NCI-H2227 treated with DMSO at 0.1 percent for 48 hours (cell line): ENCODE measurements at regions not wholly inside any gene's neighbourhood (a gene's known extent, or its start where the extent isn't known, plus 50 kb on each side); places are given as distances from the start of the nearest gene placed in this dataset.

Source experiments
- DNase-seq: peaks from one replicate; lab custom pipeline; 2025; lab: John Stamatoyannopoulos, UW

DNA sequence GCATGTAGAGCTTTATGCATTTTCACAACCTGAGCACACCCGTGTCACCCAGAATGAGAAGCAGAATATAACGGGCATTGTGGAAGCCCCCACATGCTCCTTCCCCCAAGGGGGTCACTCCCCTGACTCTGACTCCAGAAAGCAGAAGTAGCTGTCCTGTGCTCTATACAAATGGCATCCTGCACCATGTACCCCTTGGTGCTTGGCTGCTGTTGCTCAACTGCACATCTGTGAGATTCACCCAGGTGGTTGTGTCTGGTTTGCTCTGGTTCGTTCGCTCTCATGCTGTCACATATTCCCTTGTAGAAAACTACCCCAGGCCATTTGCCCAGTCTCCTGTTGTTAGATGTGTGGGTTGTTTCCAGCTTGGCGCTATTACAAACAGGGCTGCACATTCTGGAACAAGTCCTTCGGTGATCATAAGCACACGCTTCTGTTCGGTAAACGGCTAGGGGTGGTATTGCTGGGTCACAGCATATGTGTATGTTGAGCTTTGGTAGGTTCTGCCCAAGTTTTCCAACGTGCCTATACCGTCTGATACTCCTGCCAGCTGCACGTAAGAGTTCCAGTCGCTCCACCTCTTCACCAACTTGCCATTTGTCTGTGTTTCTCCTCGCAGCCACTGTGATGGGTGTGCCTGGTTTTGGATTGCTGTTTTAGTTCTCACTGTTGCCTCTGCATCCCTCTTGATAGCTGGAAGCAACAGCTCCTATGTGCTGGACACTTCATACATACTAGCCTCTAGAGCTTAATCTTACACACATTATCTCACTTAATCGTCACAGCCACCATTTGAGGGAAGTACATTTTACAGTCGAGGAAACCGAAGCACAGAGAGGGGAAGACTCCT lies 65.4 kb upstream of the SLC6A6 start:
- no peak for DNase-seq

DNA sequence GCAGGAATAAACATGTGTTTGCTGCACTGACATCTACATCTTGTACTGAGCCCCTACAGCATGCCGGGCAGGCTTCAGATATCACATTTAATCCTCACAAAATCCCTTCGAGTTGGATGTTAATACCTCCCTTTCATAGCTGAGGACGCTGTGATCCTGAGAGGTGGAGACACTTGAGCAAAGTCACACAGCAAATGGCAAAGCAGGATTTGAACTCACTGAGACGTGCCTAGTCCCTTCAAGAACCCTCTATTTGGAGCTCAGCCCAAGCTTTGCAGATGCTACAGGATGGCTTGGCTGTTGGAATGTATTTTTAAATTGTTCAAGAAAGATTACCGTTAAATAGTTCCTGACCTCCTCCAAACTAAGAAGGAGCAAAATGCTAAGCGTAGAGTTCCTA lies 64.6 kb upstream of the SLC6A6 start:
- DNase-seq: no peak

DNA sequence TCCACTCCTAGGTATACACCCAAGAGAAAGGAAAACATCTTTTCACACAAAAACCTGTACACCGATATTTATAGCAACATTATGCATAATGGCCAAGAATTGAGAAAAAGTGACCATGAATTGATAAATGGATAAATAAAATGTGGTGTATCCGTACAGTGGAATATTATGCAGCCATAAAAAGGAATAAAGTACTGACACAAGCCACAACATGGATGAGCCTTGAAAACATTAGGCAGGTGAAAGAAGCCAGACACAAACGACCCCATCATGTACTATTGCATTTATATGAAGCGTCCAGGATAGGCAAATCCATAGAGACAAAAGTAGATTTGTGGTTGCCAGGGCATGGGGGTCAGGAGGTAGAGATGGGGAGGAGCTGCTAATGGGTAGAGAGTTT lies 64.2 kb upstream of the SLC6A6 start:
- DNase-seq: no peak

DNA sequence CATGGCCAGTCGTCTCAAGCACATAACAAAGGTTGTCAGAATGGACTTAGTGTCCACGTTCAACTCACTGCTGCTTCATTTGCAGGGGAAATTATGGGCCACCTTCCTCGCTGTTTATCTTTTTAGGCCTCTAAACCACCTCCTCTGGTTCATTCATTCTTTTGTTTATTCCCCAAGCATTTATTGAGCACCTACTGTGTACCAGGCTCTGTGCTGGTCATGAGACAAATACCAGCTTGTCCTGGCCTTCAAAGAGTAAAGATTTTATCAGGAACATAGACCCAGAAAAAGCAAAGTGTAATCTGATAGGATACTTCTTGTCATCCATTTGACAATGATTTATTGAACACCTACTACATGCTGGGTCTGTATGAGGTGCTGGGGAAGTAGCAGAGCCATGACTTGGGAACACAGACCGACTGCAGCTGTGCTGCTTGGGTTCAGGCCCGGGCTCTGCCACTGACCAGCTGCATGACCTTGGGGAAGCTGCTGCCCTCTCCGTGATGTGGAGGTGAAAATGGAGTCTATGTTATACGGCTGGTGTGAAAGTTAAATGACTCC lies 63.4 kb upstream of the SLC6A6 start:
- DNase-seq: no peak

DNA sequence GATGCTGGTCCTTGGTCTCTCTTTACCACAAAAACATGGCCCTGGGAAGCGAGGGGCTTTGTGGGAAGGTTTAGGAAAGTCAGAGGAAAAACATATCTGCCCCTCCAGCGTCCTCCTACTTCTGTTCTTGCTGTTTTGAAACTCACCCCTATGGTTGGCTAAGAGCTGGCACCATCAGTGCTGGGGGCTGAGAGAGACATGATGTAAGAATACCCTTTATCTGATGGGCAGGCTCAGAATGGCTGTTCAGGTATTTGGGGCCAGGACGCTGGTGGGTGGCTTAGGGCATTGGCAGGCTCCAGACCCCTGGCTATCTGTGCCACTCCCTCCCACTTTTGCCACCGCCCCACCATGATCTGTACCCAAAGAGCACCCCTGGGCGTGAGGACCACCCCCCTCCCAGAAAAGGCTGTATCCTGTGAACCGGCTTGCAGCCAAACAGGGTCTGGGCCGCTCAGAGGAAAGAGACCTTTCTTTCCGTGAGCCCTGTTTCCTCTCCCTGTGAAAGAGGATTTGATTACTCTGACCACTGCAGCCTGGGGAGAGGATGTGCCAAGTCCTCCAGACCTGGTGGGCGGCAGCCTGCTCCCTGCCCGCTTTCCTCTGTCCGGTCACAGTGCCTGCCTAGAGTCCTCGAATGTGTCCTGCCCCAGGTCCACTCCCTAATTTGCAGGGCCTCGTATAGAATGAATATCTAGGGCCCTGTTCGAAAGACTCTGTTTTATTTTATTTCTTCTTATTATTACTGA lies 61.3 kb upstream of the SLC6A6 start:
- no peak for DNase-seq

DNA sequence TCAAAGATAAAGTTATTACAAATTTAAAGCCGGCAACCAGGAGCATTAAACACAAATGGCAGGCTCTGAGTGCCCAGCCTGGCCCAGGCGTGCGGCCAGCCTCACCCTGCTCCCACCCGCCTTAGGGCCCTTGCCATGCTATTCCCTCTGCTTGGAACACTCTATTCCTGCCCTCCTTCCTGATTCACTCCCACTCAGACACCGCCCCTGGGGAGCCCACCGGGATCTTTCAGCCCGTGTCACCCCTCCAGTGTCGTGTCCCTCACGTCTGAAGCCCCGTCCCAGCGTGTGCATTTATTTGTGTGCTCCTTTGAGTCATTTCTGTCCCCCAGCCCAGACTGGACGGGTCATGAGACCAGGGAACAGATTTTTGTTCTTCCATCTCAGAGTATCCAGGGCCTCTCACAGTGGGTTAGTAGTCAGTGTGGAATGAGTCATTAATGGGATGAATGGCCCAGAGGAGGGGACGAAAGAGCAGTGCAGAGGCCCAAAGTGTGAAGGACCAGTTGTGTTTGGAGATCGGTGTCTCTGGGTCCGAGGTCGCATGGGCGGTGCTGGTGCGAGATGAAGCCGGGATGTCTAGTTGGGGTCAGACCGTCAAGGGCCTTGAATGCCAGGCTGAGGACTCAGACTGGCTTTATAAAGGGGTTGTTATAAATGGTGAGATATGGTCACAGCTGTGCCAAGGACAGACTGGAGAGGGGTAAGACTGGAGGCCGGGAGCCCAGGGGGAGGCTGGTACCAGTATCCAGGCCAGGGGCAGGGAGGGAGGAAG lies 58.9 kb upstream of the SLC6A6 start:
- no peak for DNase-seq

DNA sequence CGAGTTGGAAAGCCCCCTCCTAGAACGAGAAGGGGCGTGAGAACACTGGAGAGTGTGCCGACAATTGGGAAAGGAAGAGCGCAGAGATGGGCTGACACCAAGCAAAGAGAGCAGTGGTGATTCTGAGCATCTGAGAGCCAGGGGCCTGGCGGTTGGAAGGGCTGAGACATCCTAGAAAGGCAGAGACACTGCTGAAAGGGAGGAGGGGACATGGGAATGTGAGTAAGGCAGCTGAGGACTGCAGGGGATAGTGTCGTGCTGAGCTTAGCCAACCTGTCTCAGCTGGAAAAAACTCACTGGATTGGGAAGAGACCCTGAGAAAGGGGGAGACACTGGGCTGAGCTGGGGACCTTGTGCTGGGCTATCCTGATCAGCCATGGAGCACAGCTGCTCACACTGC lies 58.1 kb upstream of the SLC6A6 start:
- no peak for DNase-seq

DNA sequence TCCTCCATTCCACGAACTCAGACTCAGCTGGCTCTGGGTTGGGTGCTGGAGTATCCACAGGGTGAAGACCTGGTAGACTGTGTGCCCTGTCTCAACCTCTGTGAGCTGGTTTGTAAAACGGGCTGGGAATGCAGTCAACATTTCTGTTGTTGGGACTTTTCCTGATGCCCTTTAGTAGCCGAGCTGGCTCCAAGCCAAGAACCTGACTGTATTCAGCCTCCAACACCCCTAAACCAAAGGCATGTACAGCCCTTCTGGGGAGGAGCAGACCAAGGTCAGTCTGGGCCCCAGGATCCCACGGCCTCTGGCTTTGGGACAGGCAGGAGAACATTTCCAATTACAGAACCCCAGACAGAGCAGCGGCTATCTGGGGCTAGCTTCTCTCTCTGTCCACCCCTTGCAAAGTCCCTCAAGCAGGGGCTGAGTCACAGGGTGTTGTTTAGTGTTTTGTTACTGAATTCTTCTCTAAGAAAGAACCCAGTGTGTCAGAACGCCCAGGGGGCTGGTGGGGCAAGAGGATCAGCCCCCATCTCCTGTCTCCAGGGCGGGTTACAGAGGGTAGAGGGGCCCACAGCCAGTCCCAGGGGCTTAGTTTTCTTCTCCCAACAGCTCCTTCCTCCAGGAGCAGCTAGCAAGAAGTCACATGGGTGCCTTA lies 56.8 kb upstream of the SLC6A6 start:
- no peak for DNase-seq

DNA sequence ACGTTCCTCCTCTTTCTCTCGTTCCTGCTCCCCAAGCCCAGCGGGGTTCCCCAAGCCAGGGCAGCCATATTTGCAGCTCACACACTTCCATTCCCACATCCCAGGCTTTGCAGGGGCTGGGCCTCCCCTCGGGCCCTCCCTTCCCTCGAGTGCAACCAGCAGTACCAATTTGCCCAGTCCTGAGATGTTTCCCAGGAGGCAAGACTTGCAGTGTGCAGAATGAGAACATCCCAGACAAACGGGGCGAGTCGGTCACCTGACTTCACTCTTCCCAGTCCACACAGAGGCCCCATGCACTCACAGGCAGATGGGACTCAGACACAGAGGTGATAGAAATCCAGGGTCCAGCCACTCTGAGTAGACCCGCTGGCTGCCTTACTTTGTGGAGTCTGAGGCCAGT lies 56.2 kb upstream of the SLC6A6 start:
- DNase-seq: no peak

DNA sequence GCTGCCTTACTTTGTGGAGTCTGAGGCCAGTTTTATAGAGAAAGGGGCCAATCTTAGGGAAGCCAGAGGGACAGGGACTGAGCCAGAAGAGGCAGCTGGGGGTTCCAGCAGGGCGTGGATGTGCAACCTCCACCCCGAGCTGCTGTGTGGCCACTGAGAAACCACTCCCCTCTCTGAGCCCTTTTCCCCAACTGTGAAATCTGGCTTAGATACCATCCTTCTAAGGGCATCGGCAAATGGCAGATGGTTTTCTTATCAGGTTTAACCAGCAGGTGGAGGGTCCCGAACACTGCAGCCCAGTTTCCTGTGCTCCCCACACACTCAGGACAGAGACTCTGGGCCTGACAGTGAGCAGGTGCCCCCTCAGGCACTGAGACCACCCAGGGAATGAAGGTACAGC lies 55.8 kb upstream of the SLC6A6 start:
- no peak for DNase-seq

DNA sequence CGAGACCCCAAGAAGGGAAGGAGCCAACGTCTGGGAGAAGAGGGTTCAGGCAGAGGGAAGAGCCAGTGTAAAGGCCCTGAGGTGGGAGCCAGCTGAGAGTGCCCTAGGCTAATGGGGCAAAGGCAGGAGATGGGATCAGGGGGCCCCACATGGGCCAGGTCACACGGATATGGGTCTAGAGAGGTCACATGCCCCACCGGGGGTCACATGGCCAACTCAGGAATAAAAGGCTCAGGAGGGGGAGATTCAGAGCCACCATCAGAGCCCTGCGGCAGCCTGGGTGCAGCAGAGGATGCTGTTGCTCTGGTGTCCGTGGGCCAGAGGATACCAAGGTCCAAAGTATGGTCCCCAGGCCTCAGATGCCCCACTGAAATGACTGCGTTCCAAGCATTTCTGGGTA lies 55.3 kb upstream of the SLC6A6 start:
- DNase-seq: no peak

DNA sequence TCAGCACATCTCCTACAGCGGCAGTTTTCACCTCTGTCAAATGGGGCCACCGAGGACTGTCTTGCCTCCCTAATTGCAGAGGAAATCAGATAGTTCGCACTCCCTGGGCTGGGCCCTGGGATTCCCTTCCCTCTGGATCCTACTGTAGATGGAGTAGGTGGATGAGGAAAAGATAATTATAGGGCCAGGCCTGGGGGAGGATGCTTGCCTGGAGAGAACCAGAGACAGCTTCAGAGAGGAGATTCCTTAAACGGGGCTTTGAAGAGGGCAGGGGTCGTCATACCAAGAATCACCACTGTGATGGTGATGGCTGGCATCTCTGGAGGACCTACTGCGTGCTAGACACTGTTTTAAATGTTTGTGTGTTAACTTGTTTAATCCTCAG lies 50.8 kb upstream of the SLC6A6 start:
- DNase-seq: peak; percentile 32

DNA sequence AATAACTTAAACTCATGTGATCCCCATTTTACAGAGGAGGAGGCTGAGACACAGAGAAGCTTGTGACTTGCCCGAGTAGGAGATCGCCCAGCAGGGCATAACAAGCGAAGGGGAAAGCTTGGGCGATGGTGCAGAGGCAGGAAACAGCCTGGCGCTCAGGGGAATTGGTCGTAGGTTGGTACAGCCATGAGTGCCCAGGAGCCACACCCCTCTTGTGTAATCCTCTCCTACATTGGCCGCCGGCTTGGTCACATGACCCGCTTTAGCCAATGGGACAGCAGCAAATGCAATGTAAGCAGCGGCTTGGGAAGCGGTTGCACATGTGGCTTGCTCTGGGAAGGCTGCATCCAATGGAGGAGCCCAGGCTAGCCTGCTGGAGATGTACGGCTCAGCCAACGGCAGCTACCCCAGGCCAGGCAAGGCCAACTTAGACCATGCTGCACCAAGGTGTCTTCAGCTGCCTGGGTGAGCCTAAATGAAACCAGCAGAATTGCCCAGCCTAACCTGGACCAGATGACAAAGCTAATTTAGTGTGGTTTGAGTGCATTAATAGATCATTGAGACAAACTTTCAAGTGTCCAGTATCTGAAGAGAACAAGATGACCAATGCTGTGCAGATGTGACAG lies 50.3 kb upstream of the SLC6A6 start:
- DNase-seq: peak; percentile 27
